Endothelial cell (in vitro differentiated cells): ENCODE measurements at regions not wholly inside any gene's neighbourhood (a gene's known extent, or its start where the extent isn't known, plus 50 kb on each side); places are given as distances from the start of the nearest gene placed in this dataset.

Experiments
- DNase-seq: peaks from one replicate; pipeline ENCODE4 v3.0.0; 2021; ENCODE audit warnings: low spot score
- H3K27ac Mint-ChIP-seq: one replicate; pipeline ENCODE4 v1.8.0; 2021; ENCODE audit warnings: mixed read lengths, inconsistent platforms; ENCODE audit not compliant: unreplicated experiment
- H3K27me3 Mint-ChIP-seq: one replicate; pipeline ENCODE4 v1.8.0; 2021; ENCODE audit warnings: mild to moderate bottlenecking, moderate library complexity, mixed read lengths, inconsistent platforms; ENCODE audit not compliant: unreplicated experiment
- H3K36me3 Mint-ChIP-seq: one replicate; pipeline ENCODE4 v1.8.0; 2021; ENCODE audit warnings: mild to moderate bottlenecking, low read depth, mixed read lengths, inconsistent platforms; ENCODE audit not compliant: unreplicated experiment
- H3K4me1 Mint-ChIP-seq: one replicate; pipeline ENCODE4 v1.8.0; 2021; ENCODE audit warnings: mild to moderate bottlenecking, mixed read lengths, inconsistent platforms; ENCODE audit not compliant: unreplicated experiment
- H3K4me3 Mint-ChIP-seq: one replicate; pipeline ENCODE4 v1.8.0; 2021; ENCODE audit warnings: mild to moderate bottlenecking, mixed read lengths, inconsistent platforms; ENCODE audit not compliant: unreplicated experiment
- H3K9me3 Mint-ChIP-seq: one replicate; pipeline ENCODE4 v1.8.0; 2021; ENCODE audit warnings: mixed read lengths, inconsistent platforms; ENCODE audit not compliant: unreplicated experiment
- TF ChIP-seq, protein P1 (sequence below): fragments of 200-600 bp; sonication (generic); IDR thresholded peaks from one replicate; pipeline ENCODE4 v1.5.0; 2021; ENCODE audit warnings: antibody characterized with exemption; ENCODE audit not compliant: unreplicated experiment

DNA sequence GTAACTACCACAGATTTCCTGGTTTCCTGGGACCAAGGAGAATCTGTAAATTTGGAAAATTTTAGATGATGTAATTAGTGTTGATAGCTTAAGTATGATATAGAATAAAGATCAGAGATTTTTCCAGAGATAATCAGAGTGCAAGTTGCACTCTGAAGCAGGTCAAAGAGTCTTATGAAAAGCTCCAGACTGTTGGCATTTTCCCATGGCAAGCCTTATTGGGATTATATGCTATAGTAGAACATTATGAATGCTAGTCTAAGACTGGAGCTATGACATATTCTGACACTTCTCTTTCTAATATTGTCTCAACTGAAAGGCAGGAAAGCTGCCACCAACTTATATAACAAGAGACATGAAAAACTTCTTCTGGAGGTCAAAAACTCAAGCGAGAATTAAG lies 1638.3 kb upstream of the LRRTM1 start:
- no peak overlapping the region for H3K4me3 Mint-ChIP-seq
- H3K36me3 Mint-ChIP-seq = no peaks in the 10 kb centered on the region
- no peaks in the 10 kb centered on the region for H3K27me3 Mint-ChIP-seq
- H3K4me1 Mint-ChIP-seq = no peaks in the 10 kb centered on the region
- H3K27ac Mint-ChIP-seq = no peak overlapping the region
- TF ChIP-seq, protein P1, sequence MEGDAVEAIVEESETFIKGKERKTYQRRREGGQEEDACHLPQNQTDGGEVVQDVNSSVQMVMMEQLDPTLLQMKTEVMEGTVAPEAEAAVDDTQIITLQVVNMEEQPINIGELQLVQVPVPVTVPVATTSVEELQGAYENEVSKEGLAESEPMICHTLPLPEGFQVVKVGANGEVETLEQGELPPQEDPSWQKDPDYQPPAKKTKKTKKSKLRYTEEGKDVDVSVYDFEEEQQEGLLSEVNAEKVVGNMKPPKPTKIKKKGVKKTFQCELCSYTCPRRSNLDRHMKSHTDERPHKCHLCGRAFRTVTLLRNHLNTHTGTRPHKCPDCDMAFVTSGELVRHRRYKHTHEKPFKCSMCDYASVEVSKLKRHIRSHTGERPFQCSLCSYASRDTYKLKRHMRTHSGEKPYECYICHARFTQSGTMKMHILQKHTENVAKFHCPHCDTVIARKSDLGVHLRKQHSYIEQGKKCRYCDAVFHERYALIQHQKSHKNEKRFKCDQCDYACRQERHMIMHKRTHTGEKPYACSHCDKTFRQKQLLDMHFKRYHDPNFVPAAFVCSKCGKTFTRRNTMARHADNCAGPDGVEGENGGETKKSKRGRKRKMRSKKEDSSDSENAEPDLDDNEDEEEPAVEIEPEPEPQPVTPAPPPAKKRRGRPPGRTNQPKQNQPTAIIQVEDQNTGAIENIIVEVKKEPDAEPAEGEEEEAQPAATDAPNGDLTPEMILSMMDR = no peak
- H3K9me3 Mint-ChIP-seq = no peaks in the 10 kb centered on the region
- no peak for DNase-seq

DNA sequence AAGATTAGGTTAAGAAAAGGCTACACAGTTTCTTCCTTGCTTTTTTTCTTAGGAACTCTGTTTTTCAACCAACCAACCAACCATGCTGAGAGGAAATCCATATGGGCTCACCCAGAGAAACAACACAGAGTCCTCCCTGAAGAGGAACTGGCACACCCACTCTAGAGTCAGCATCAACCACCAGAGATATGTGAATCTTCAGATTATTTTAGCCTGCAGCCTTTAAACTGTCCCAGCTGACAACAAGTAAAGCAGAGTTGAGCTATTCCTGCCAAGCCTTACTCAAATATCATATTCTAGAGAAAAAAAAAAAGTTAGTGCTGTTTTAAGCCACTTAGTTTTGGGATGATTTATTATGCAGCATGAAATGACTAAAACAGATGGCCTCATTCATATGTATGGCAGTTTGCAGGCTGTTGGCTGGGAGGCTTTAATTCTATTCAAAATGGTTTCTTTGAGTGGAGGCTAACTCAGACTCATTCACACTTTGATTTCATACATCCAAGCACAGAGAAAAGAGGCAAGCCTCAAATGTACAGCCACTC lies 1637.7 kb upstream of the LRRTM1 start:
- H3K4me1 Mint-ChIP-seq = no peaks in the 10 kb centered on the region
- no peaks in the 10 kb centered on the region for H3K36me3 Mint-ChIP-seq
- H3K27me3 Mint-ChIP-seq = no peaks in the 10 kb centered on the region
- TF ChIP-seq, protein P1 = no peak
- no peak overlapping the region for H3K4me3 Mint-ChIP-seq
- no peak for DNase-seq
- no peaks in the 10 kb centered on the region for H3K9me3 Mint-ChIP-seq
- no peak overlapping the region for H3K27ac Mint-ChIP-seq

DNA sequence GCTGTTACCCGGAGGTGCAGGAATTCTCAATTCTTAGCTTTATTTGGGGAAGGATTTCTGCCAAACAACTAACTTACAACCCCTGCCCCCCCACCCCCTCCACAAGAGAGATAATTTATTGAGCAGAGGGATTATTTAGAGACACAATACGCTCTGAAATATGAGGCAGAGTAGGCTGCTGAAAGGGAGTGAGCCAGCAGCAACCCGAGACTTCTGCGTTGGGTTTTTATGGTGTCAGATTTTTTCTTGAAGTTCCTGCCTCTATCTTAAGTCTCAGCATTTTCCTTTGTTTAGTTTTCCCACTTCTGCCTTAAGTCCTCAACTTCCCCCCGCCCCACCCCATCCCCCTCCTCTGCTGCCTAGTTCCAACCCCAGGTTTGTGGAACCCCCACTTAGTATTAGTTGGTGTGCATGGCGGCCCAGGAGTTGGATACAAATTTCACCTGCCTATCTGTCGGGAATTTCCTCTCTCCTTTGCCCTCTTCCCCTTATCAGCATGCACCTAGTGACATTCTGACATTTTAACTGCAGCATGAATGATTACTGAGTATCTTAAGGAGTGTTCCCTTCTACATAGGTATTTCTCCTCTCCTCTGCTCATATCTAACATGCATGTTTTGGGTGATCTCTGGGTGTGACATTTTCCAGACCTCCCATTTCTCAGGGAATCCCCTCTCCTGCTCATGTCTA lies 1635.9 kb upstream of the LRRTM1 start:
- no peak for DNase-seq
- Mint-ChIP-seq H3K9me3 (no peaks in the 10 kb centered on the region), H3K36me3 (no peaks in the 10 kb centered on the region), H3K4me1 (no peaks in the 10 kb centered on the region), H3K27ac (no peak overlapping the region), H3K4me3 (no peak overlapping the region), H3K27me3 (no peaks in the 10 kb centered on the region)
- TF ChIP-seq, protein P1 = no peak

DNA sequence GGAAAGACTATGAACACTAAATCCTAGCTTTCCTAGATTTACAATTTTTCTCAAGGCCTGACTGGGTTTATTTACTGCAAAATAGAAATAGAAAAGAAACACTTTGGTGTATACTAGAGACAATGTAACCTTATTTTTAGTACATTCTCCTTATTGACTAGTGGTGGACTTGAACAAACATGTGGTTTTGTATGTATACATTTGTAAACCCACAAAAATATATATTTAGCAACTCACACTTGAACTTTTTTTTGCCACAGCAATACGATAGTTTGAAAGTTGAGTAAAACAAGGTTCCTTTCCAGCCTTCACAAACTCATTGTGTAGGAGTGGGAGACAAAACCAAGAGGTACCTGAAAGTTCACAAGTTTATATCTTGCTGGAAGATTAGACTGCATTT lies 1633.4 kb upstream of the LRRTM1 start:
- H3K36me3 Mint-ChIP-seq = no peaks in the 10 kb centered on the region
- H3K9me3 Mint-ChIP-seq = no peaks in the 10 kb centered on the region
- no peak overlapping the region for H3K27ac Mint-ChIP-seq
- DNase-seq = no peak
- H3K4me1 Mint-ChIP-seq = no peaks in the 10 kb centered on the region
- no peak overlapping the region for H3K4me3 Mint-ChIP-seq
- TF ChIP-seq, protein P1 = no peak
- H3K27me3 Mint-ChIP-seq = no peaks in the 10 kb centered on the region

DNA sequence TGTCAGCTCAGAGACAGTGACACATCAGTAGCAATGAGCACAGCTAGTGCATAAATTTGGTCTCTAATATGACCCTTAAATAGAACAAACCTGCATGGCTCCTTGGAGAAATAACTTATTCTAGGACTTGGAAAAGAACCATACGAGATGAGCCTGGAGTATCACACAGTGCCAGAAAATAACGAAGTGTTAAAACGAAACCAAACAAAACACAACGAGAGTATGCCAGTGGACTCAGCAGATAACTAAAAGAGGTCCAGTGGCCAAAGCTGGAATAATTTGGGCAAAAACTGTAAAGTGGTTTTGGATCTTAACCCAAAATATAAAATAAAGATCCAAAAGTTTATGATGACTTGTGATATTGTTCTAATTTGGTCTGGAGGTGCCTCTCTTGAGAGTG lies 1599.0 kb upstream of the LRRTM1 start:
- DNase-seq = no peak
- Mint-ChIP-seq H3K36me3 (no peaks in the 10 kb centered on the region), H3K9me3 (no peaks in the 10 kb centered on the region), H3K27me3 (no peaks in the 10 kb centered on the region), H3K4me1 (no peaks in the 10 kb centered on the region), H3K4me3 (no peak overlapping the region), H3K27ac (no peak overlapping the region)
- TF ChIP-seq, protein P1 = no peak
